ENCODE measurements at regions not wholly inside any gene's neighbourhood (a gene's known extent, or its start where the extent isn't known, plus 50 kb on each side); places are given as distances from the start of the nearest gene placed in this dataset.
A peak's percentile ranks its signal among the peaks of the same experiment; 100 is the strongest.

DNA sequence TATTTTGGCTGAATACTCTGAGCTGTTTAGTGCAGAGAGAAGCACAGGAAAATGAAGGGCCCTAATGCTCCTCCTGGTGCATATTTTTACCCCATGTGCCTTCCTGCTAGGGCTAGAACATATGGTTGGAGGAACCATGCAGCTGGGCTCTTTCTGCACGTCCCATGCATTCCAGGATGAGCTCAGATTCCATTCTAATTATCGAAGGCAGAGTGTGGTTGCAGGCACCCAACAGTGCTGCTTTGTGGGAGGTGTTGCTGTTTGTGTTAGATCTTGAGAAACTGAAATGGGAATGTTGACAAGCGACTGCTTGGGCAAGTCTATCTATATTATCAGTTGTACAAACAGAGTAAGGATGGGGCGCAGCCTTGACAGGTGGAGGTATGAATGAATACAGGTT is 419.5 kb downstream of the DHX35 start:
- no peak overlapping the region for H3K4me3 Mint-ChIP-seq

DNA sequence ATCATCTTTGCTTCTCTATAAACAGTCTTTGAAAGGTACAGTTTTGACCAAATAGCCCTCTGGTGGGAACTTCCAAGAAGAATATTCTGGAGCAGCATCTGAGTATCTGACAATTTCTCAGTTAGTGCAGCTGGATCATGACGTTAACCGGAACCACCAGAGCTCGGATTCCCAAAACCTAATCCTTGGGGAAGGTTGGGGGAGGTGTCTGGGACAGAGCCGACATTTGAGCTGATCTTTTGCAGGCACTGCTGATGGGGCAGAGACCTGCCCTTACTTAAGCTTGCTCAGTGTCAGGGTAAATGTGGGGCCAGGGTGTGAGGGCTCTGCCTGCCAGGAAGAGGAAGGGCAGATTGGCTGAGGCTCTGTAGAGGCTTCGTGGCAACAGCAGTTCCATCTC is 416.6 kb downstream of the DHX35 start:
- H3K27ac Mint-ChIP-seq, result no peak overlapping the region

More for the DNA sequence above, 419.5 kb downstream of the DHX35 start:
- Mint-ChIP-seq H3K4me1 (ENCODE audit: low read depth in 2 of 2) (no peaks in the 10 kb centered on the region), H3K27me3 (no peaks in the 10 kb centered on the region), H3K27ac (no peak overlapping the region), H3K36me3 (ENCODE audit: insufficient read depth) (no peaks in the 10 kb centered on the region), H3K9me3 (no peaks in the 10 kb centered on the region)
- ATAC-seq (replicated peaks), result no peak
- no peak for DNase-seq

GRCh38 chr20:39376788-39377187 is 414.6 kb downstream of the DHX35 start:
- no peak for DNase-seq
- no peak for ATAC-seq (replicated peaks)
- H3K4me3 Mint-ChIP-seq, result no peak overlapping the region
- no peaks in the 10 kb centered on the region for H3K27me3 Mint-ChIP-seq
- no peak overlapping the region for H3K27ac Mint-ChIP-seq
- no peaks in the 10 kb centered on the region for H3K36me3 Mint-ChIP-seq (ENCODE audit: insufficient read depth)
- no peaks in the 10 kb centered on the region for H3K9me3 Mint-ChIP-seq
- no peaks in the 10 kb centered on the region for H3K4me1 Mint-ChIP-seq (ENCODE audit: low read depth in 2 of 2)

More for the DNA sequence above, 416.6 kb downstream of the DHX35 start:
- ATAC-seq (replicated peaks), result no peak
- no peak for DNase-seq
- H3K4me3 Mint-ChIP-seq, result no peak overlapping the region
- no peaks in the 10 kb centered on the region for H3K36me3 Mint-ChIP-seq (ENCODE audit: insufficient read depth)
- H3K9me3 Mint-ChIP-seq, result no peaks in the 10 kb centered on the region
- no peaks in the 10 kb centered on the region for H3K4me1 Mint-ChIP-seq (ENCODE audit: low read depth in 2 of 2)
- H3K27me3 Mint-ChIP-seq, result no peaks in the 10 kb centered on the region

GRCh38 chr20:39364320-39364719 is 402.2 kb downstream of the DHX35 start:
- no peak overlapping the region for H3K27ac Mint-ChIP-seq

DNA sequence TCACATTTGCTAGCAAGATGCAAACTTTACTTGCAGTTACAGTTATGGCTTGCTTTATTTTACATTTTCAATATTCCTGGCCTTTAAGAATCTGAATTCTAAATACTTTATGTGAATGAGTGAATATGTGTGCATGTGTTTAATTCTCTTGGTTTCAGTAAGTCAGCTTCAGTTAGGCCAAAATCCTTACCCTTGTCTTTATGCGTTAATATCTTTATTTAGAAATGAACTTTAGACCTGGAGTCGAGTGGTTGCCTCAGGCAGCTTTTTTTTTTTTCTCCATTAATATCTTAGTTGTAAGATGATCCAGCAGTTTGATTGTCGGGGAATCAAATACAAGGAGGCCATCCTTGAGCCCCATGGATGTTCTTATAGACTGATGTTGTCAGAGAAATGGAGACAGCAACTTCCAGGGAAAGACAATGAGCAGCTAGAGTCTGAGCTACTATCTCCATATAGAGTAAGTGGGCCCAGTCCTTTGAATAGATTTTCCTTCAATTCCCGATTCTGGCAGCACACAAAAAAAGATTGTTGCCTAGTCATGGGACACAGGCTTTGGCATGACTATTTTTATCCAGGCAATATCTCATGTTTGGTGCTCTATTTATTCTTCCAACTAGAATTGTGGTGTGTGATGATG is 398.0 kb downstream of the DHX35 start:
- Mint-ChIP-seq H3K4me1 (ENCODE audit: low read depth in 2 of 2) (no peaks in the 10 kb centered on the region), H3K27ac (no peak overlapping the region), H3K9me3 (peaks cover 6 to 8% of the 10 kb centered on the region in 2 donors), H3K36me3 (ENCODE audit: insufficient read depth) (peaks cover 3% of the 10 kb centered on the region), H3K27me3 (peaks cover 8 to 9% of the 10 kb centered on the region in 2 donors), H3K4me3 (no peak overlapping the region)
- DNase-seq, result no peak
- no peak for ATAC-seq (replicated peaks)

More at GRCh38 chr20:39364320-39364719, 402.2 kb downstream of the DHX35 start:
- H3K4me1 Mint-ChIP-seq (ENCODE audit: low read depth in 2 of 2), result no peaks in the 10 kb centered on the region
- peaks cover 8 to 18% of the 10 kb centered on the region in 2 donors for H3K27me3 Mint-ChIP-seq
- H3K4me3 Mint-ChIP-seq, result no peak overlapping the region
- DNase-seq (no peak), ATAC-seq (replicated peaks) (no peak)
- H3K9me3 Mint-ChIP-seq, result peaks cover 13 to 24% of the 10 kb centered on the region in 2 donors
- H3K36me3 Mint-ChIP-seq (ENCODE audit: insufficient read depth), result peaks cover 4% of the 10 kb centered on the region

- Mint-ChIP-seq H3K4me3 (no peak overlapping the region), H3K27ac (no peak overlapping the region), H3K36me3 (ENCODE audit: insufficient read depth) (no peaks in the 10 kb centered on the region), H3K4me1 (ENCODE audit: low read depth in 2 of 2) (no peaks in the 10 kb centered on the region), H3K27me3 (no peaks in the 10 kb centered on the region), H3K9me3 (peaks cover 2 to 8% of the 10 kb centered on the region in 2 donors)
- no peak for ATAC-seq (replicated peaks)
- DNase-seq, result no peak
These were observed 395.9 kb downstream of the DHX35 start for GRCh38 chr20:39358052-39358451.

DNA sequence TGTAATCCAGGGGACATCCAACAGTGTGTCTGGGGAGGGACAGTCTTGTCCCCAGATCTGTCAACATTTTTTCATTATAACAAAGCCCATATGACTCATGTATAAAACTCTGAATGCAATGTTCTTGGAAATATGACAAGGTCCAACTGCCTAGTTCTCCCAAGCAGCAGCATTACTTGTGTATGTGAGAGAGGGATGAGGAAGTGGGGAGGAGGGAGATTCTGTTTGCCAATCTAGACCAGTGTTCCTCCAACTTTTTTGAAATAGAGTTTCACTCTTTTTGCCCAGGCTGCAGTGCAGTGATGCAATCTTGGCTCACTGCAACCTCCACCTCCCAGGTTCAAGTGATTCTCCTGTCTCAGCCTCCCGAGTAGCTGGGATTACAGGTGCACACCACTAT is 394.8 kb downstream of the DHX35 start:
- Mint-ChIP-seq H3K27ac (no peak overlapping the region), H3K27me3 (no peaks in the 10 kb centered on the region), H3K4me3 (no peak overlapping the region), H3K4me1 (ENCODE audit: low read depth in 2 of 2) (no peaks in the 10 kb centered on the region), H3K36me3 (ENCODE audit: insufficient read depth) (no peaks in the 10 kb centered on the region), H3K9me3 (peaks cover 2 to 8% of the 10 kb centered on the region in 2 donors)
- ATAC-seq (replicated peaks) (no peak), DNase-seq (no peak)

DNA sequence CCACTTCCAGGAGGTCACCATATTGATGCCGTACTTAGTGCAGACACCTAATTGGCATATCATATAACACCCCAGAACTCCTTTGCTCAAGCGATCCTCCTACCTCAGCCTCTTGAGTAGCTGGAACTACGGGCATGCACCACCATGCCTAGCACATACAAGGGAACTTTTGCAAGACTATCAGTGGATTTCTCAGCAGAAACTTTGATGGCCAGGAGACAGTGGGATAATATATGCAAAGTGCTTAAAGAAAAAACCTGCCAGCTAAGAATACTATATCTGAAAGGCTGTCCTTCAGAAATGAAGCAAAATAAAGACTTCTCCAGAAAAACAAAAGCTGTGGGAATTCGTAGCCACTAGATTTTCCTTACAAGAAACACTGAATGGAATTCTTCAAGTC is 387.1 kb downstream of the DHX35 start:
- no peak for DNase-seq
- H3K36me3 Mint-ChIP-seq (ENCODE audit: insufficient read depth), result no peaks in the 10 kb centered on the region
- peaks cover 7 to 10% of the 10 kb centered on the region in 2 donors for H3K9me3 Mint-ChIP-seq
- no peak overlapping the region for H3K27ac Mint-ChIP-seq
- H3K4me3 Mint-ChIP-seq, result no peak overlapping the region
- no peaks in the 10 kb centered on the region for H3K27me3 Mint-ChIP-seq
- no peak for ATAC-seq (replicated peaks)
- H3K4me1 Mint-ChIP-seq (ENCODE audit: low read depth in 2 of 2), result no peaks in the 10 kb centered on the region

GRCh38 chr20:39347626-39348025 is 385.5 kb downstream of the DHX35 start:
- DNase-seq (no peak), ATAC-seq (replicated peaks) (no peak)
- no peaks in the 10 kb centered on the region for H3K36me3 Mint-ChIP-seq (ENCODE audit: insufficient read depth)
- peaks cover 0 to 6% of the 10 kb centered on the region in 2 donors for H3K27me3 Mint-ChIP-seq
- H3K9me3 Mint-ChIP-seq, result peaks cover 7 to 10% of the 10 kb centered on the region in 2 donors
- H3K27ac Mint-ChIP-seq, result no peak overlapping the region
- H3K4me1 Mint-ChIP-seq (ENCODE audit: low read depth in 2 of 2), result no peaks in the 10 kb centered on the region
- H3K4me3 Mint-ChIP-seq, result no peak overlapping the region

- DNase-seq (no peak), ATAC-seq (replicated peaks) (no peak)
- Mint-ChIP-seq H3K27ac (no peak overlapping the region), H3K36me3 (ENCODE audit: insufficient read depth) (no peaks in the 10 kb centered on the region), H3K27me3 (peaks cover 0 to 6% of the 10 kb centered on the region in 2 donors), H3K9me3 (no peaks in the 10 kb centered on the region), H3K4me1 (ENCODE audit: low read depth in 2 of 2) (no peaks in the 10 kb centered on the region), H3K4me3 (no peak overlapping the region)
These were observed 380.3 kb downstream of the DHX35 start for GRCh38 chr20:39342463-39342862.

DNA sequence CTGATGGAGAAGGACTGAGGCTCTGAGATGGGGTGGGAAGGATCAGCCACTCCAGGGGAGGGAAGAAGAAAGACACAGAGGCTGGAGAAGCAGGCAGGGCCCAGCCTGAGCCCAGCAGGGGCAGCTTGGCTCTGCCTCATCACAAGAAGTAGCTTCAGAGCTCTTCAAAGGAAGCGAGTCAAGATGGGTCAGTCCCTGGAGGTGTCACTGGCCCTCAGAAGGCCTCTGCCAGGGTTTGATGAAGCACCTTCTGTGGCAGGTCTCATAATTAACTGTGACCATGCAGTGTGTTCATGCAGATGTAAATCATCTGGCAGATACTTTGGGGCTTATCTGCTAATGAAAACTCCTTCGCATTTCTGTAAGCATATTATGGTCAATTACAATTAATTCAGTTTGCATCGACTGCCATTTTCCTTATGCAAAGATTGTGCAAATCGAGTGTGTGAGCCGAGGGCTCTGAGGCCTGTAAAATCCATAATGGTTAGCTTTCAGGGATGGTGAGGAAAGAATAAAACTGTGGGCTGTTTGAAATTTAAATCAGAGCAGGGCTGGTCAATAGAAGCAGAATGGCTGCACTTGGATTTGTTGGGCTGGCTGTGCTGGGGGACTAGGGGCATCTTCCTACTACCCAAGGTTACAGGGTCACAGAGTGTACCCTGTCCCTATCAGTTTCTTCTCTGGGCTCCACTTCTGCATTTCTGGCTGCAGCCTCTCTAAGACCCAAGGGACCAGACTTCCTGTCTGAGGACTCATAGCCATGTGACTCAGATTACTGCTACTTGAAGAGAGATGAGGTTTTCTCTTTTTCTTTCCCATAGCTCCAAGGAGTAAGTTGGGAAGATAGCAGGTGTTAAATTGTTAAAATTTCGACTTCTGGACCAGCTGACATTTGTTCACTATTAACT is 376.6 kb downstream of the DHX35 start:
- ATAC-seq (replicated peaks) (peak; percentile 26), DNase-seq (no peak)
- H3K27me3 Mint-ChIP-seq, result peaks cover 6 to 9% of the 10 kb centered on the region in 2 donors
- H3K4me1 Mint-ChIP-seq (ENCODE audit: low read depth in 2 of 2), result no peaks in the 10 kb centered on the region
- H3K9me3 Mint-ChIP-seq, result peaks cover 0 to 4% of the 10 kb centered on the region in 2 donors
- no peak overlapping the region for H3K27ac Mint-ChIP-seq
- H3K4me3 Mint-ChIP-seq, result no peak overlapping the region
- H3K36me3 Mint-ChIP-seq (ENCODE audit: insufficient read depth), result no peaks in the 10 kb centered on the region

- H3K27me3 Mint-ChIP-seq, result peaks cover 0 to 9% of the 10 kb centered on the region in 2 donors
- no peaks in the 10 kb centered on the region for H3K4me1 Mint-ChIP-seq (ENCODE audit: low read depth in 2 of 2)
- H3K36me3 Mint-ChIP-seq (ENCODE audit: insufficient read depth), result peaks cover 3% of the 10 kb centered on the region
- H3K9me3 Mint-ChIP-seq, result peaks cover 0 to 4% of the 10 kb centered on the region in 2 donors
- no peak for DNase-seq
- H3K4me3 Mint-ChIP-seq, result no peak overlapping the region
- no peak for ATAC-seq (replicated peaks)
- H3K27ac Mint-ChIP-seq, result no peak overlapping the region
These were observed 371.1 kb downstream of the DHX35 start for GRCh38 chr20:39333211-39333610.

DNA sequence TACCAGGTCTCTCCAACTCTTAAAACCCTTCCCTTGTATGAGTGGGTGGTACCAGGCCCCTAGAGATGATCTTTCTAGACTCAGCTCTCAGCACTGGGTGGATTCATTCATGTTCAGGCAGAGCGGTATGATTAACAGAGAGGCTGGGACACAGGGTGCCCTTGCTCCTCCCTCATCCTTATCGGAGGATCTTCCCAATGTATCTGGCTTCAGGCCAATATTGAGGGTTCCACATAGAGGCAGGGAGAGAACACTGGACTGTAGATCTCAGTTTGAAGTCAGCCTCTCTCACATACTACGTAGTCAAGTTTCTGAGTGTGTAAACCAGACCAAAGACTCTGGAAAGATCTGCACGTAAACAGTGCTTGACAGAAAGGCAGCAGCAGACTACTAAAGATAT is 366.2 kb downstream of the DHX35 start:
- Mint-ChIP-seq H3K9me3 (no peaks in the 10 kb centered on the region), H3K4me3 (no peak overlapping the region), H3K27ac (no peak overlapping the region), H3K4me1 (ENCODE audit: low read depth in 2 of 2) (no peaks in the 10 kb centered on the region), H3K36me3 (ENCODE audit: insufficient read depth) (peaks cover 3% of the 10 kb centered on the region), H3K27me3 (no peaks in the 10 kb centered on the region)
- DNase-seq (no peak), ATAC-seq (replicated peaks) (no peak)

DNA sequence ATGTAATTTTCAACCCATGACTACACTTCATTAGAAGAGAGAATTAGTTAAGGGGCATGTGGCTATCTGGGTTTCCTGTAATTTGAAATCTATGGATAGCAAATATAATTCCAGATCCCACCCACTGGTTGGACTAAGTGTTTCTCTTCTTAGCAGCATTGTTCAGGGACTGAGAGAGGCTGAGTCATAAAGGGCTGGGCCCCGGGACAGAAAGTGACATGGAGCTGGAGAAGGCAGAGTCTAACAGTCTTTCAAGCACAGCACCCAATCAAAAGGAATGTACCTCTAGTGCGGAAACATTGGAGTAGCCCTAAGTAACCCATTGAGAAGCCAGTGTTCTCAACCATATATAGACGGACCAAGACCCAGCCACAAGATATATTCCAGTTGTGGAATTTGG is 363.9 kb downstream of the DHX35 start:
- peaks cover 3% of the 10 kb centered on the region for H3K36me3 Mint-ChIP-seq (ENCODE audit: insufficient read depth)
- no peak for DNase-seq
- H3K9me3 Mint-ChIP-seq, result no peaks in the 10 kb centered on the region
- H3K4me3 Mint-ChIP-seq, result no peak overlapping the region
- H3K4me1 Mint-ChIP-seq (ENCODE audit: low read depth in 2 of 2), result no peaks in the 10 kb centered on the region
- no peak overlapping the region for H3K27ac Mint-ChIP-seq
- no peaks in the 10 kb centered on the region for H3K27me3 Mint-ChIP-seq
- no peak for ATAC-seq (replicated peaks)
